SU-DHL-6 (cell line): ENCODE measurements at regions not wholly inside any gene's neighbourhood (a gene's known extent, or its start where the extent isn't known, plus 50 kb on each side); places are given as distances from the start of the nearest gene placed in this dataset.

ENCODE experiments used
- EZH2phosphoT487 ChIP-seq: fragments of 200-600 bp; sonication (generic), shearing (Covaris generic); conservative IDR thresholded peaks from 2 replicates; pipeline ENCODE4 v1.6.1; 2018; ENCODE audit warnings: mild to moderate bottlenecking, antibody characterized with exemption, low read length, moderate library complexity, mixed read lengths
- TF ChIP-seq, protein P1 (sequence below): fragments of 200-600 bp; sonication (generic); IDR thresholded peaks from one replicate; pipeline ENCODE4 v1.5.1; 2017; ENCODE audit warnings: antibody characterized with exemption, mild to moderate bottlenecking, low read length, moderate library complexity; ENCODE audit not compliant: insufficient read depth, poor library complexity, severe bottlenecking

DNA sequence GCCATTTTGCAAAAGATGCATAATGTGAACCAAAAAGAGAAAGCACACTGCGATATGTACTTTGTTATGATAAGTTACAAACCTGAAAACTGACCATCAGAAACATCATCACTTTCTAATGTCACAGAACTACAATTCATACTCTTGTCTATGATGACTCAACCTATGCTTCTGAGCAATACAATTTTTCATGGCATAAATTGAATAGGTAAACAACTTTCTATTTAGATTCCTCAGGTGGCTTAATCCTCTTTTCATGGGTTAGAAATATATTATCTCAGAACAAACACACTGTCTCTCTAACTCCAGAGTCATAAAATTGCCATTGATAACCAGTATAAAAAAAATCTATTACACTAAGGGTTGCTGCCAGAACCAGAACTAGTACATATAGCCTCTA is 1715.0 kb upstream of the FLRT2 start:
- TF ChIP-seq, protein P1, sequence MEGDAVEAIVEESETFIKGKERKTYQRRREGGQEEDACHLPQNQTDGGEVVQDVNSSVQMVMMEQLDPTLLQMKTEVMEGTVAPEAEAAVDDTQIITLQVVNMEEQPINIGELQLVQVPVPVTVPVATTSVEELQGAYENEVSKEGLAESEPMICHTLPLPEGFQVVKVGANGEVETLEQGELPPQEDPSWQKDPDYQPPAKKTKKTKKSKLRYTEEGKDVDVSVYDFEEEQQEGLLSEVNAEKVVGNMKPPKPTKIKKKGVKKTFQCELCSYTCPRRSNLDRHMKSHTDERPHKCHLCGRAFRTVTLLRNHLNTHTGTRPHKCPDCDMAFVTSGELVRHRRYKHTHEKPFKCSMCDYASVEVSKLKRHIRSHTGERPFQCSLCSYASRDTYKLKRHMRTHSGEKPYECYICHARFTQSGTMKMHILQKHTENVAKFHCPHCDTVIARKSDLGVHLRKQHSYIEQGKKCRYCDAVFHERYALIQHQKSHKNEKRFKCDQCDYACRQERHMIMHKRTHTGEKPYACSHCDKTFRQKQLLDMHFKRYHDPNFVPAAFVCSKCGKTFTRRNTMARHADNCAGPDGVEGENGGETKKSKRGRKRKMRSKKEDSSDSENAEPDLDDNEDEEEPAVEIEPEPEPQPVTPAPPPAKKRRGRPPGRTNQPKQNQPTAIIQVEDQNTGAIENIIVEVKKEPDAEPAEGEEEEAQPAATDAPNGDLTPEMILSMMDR: no peak
- no peak for TF ChIP-seq EZH2phosphoT487
